GM23248 (cell line): ENCODE measurements at regions not wholly inside any gene's neighbourhood (a gene's known extent, or its start where the extent isn't known, plus 50 kb on each side); places are given as distances from the start of the nearest gene placed in this dataset.

ENCODE experiments used
- DNase-seq: peaks from one replicate; pipeline ENCODE4 v3.0.0-alpha.2; 2015
- H2AFZ ChIP-seq: fragments of 200-600 bp; sonication (generic); 2 replicates; pipeline ENCODE4 v1.6.1; 2016; ENCODE audit warnings: antibody characterized with exemption
- H3F3A ChIP-seq: fragments of 200-600 bp; sonication (generic); 2 replicates; pipeline ENCODE4 v1.6.1; 2016; ENCODE audit warnings: mild to moderate bottlenecking, antibody characterized with exemption, mixed run types; ENCODE audit not compliant: insufficient read depth
- H3K27ac ChIP-seq: fragments of 200-600 bp; sonication (generic); 2 replicates; pipeline ENCODE4 v1.5.1; 2016; ENCODE audit warnings: mild to moderate bottlenecking
- H3K27me3 ChIP-seq: fragments of 200-600 bp; sonication (generic); replicated peaks from 2 replicates; pipeline ENCODE4 v1.6.1; 2016; ENCODE audit warnings: mild to moderate bottlenecking; ENCODE audit not compliant: insufficient read depth
- H3K36me3 ChIP-seq: fragments of 200-600 bp; sonication (generic); 2 replicates; pipeline ENCODE4 v1.6.1; 2016; ENCODE audit warnings: low read depth, mild to moderate bottlenecking
- H3K4me1 ChIP-seq: fragments of 200-600 bp; sonication (generic); 2 replicates; pipeline ENCODE4 v1.6.1; 2016; ENCODE audit warnings: mild to moderate bottlenecking; ENCODE audit not compliant: insufficient read depth
- H3K4me2 ChIP-seq: fragments of 200-600 bp; sonication (generic); one replicate; pipeline ENCODE4 v1.6.1; 2016; ENCODE audit warnings: mild to moderate bottlenecking; ENCODE audit not compliant: unreplicated experiment
- H3K4me3 ChIP-seq: fragments of 200-600 bp; sonication (generic); 2 replicates; pipeline ENCODE4 v1.5.1; 2016; ENCODE audit warnings: mild to moderate bottlenecking
- H3K79me2 ChIP-seq: fragments of 200-600 bp; sonication (generic); 2 replicates; pipeline ENCODE4 v1.6.1; 2016; ENCODE audit warnings: mild to moderate bottlenecking; ENCODE audit not compliant: insufficient read depth
- H3K9ac ChIP-seq: fragments of 200-600 bp; sonication (generic); 2 replicates; pipeline ENCODE4 v1.6.1; 2016; ENCODE audit warnings: mild to moderate bottlenecking
- H3K9me2 ChIP-seq: fragments of 200-600 bp; sonication (generic); 2 replicates; pipeline ENCODE4 v1.6.1; 2016; ENCODE audit warnings: mixed run types, mild to moderate bottlenecking, moderate library complexity; ENCODE audit not compliant: insufficient read depth
- H3K9me3 ChIP-seq: fragments of 200-600 bp; sonication (generic); one replicate; pipeline ENCODE4 v1.6.1; 2017; ENCODE audit warnings: low read depth
- H4K20me1 ChIP-seq: fragments of 200-600 bp; sonication (generic); 2 replicates; pipeline ENCODE4 v1.6.0; 2016; ENCODE audit not compliant: insufficient read depth
- EZH2 ChIP-seq: fragments of 200-600 bp; sonication (generic); IDR thresholded peaks from 2 replicates; pipeline ENCODE4 v1.6.1; 2018; ENCODE audit warnings: antibody characterized with exemption, mild to moderate bottlenecking; ENCODE audit not compliant: insufficient read depth, poor library complexity, severe bottlenecking
- EZH2phosphoT487 ChIP-seq: fragments of 200-600 bp; sonication (generic); IDR thresholded peaks from 2 replicates; pipeline ENCODE4 v1.6.1; 2018; ENCODE audit warnings: antibody characterized with exemption, moderate library complexity, mild to moderate bottlenecking, low read depth; ENCODE audit not compliant: insufficient read depth
- WGBS, 2 experiments: methylation state at CpG; one replicate each; pipeline ENCODE4 v1.1.6; 2015 to 2017; ENCODE audit warnings: low lambda C conversion rate in 2 of 2, low coverage in 1 of 2; ENCODE audit errors: missing lambda C conversion rate in 2 of 2; 5-methylcytosine and 5-hydroxymethylcytosine counted together
- in situ Hi-C: fragments of 300-500 bp; cut with MboI; formaldehyde crosslinking; loops from 2 replicates; pipeline ENCODE4 v1.15.0; 2020

DNA sequence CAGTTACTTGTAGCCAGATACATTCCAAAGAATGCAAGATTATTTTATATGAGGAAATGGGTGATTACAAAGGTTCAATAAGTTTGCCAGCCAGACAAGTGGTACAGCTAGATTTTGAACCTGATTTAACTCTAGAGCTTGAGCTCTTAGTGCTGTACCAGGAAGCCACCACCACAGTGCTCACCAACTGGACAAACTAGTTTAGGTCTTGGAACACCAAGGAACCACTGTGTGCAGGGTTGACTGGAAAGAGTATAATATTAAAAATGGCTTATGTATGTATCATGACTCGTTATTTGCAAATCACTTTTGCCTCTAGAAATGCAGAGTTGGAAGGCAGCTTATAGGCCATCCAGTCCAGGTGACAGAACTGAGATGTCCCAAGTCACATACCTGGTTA, 177.2 kb downstream of the TXNL1 start:
- Histone ChIP-seq H3K9me3 (no peaks in the 10 kb centered on the region), H3F3A (no peaks in the 10 kb centered on the region), H3K27ac (no peak overlapping the region), H4K20me1 (no peaks in the 10 kb centered on the region), H3K36me3 (no peaks in the 10 kb centered on the region), H3K79me2 (no peaks in the 10 kb centered on the region), H3K4me2 (no peak overlapping the region), H3K9me2 (no peaks in the 10 kb centered on the region), H3K27me3 (peaks cover 10% of the 10 kb centered on the region), H2AFZ (no peak overlapping the region), H3K4me1 (no peaks in the 10 kb centered on the region), H3K9ac (no peak overlapping the region), H3K4me3 (no peak overlapping the region)
- WGBS, 2 experiments: 70 to 79% methylated on average over 1 of the region's 1 CpG
- DNase-seq: no peak
- in situ Hi-C loops: no loop called here
- TF ChIP-seq EZH2 (no peak), EZH2phosphoT487 (no peak)

DNA sequence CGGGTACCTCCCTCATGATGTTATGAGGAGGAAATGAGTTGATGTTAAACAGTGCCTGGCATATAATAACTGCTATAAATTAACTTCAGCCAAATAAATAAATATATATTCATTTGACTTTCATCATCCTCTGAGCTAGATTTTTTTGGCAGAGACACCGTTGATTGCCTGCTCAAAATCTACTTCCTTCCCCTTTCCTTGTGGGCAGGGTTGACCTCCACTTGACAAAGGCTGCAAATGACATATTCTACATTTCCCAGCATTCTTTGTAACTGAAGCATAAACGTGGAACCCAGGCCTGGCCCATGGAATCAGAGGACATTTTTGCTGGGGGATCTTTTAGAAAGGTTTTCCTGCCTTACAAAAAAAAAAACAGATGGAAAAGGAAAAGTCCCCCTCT, 177.8 kb downstream of the TXNL1 start:
- DNase-seq: no peak
- WGBS, 2 experiments: 50% methylated on average over 3 of the region's 3 CpGs
- in situ Hi-C loops: no loop called here
- Histone ChIP-seq H3K9me3 (no peaks in the 10 kb centered on the region), H3F3A (no peaks in the 10 kb centered on the region), H3K27ac (no peak overlapping the region), H3K9me2 (no peaks in the 10 kb centered on the region), H3K27me3 (peaks cover 12% of the 10 kb centered on the region), H3K4me2 (no peak overlapping the region), H3K79me2 (no peaks in the 10 kb centered on the region), H3K4me1 (no peaks in the 10 kb centered on the region), H2AFZ (no peak overlapping the region), H3K36me3 (no peaks in the 10 kb centered on the region), H4K20me1 (no peaks in the 10 kb centered on the region), H3K4me3 (no peak overlapping the region), H3K9ac (no peak overlapping the region)
- TF ChIP-seq EZH2phosphoT487: no peak
- TF ChIP-seq EZH2: no peak

DNA sequence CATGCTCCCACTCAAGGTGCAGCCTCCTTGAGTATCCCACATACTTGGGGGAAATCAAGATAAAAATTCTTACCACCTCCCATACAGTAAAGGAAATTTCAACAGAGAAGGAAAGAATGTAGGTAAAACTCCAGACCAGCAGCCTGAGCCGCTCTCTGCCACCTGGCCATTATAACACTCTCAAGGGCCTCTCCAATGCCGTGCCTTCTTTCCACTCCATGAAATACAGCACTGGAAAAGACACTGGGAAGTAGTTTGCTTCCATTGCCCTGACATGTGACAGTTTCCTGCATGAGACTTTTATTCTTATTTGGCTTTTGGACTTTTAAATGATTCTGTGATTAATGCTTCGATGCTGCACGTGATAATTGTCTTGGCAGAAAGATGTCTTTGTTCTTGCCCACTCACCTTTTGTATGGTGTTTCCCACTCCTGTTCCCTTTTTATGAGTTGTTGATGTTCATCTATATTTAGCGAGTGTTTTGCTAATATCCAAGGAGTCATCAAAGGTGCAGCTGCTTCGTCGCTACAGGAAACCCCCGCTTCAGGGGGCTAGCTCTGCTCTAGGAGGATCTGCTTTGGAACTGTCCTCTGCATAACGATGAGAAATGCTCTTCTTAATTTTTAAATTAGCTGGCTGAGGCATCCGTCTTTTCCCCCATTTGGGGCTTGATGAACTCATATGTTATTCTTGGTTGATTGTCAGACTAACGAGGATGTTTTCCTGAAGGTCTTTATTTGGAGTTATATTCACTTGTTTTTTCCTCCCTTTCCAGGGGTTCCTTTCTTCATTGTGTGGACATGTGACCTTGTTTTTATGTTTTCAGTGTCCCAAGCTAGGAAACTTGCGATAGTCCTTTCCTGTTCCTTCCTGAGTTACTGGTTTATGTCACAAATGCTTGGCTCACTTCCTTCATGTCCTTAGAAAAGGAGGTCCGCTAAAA, 179.4 kb downstream of the TXNL1 start:
- DNase-seq: no peak
- TF ChIP-seq EZH2 (no peak), EZH2phosphoT487 (no peak)
- Histone ChIP-seq H4K20me1 (no peaks in the 10 kb centered on the region), H3K9me2 (no peaks in the 10 kb centered on the region), H3K9ac (no peak overlapping the region), H3K36me3 (no peaks in the 10 kb centered on the region), H3F3A (no peaks in the 10 kb centered on the region), H3K79me2 (no peaks in the 10 kb centered on the region), H3K4me3 (no peak overlapping the region), H3K4me2 (no peak overlapping the region), H3K27ac (no peak overlapping the region), H3K27me3 (peaks cover 12% of the 10 kb centered on the region), H2AFZ (no peak overlapping the region), H3K9me3 (no peaks in the 10 kb centered on the region), H3K4me1 (no peaks in the 10 kb centered on the region)
- in situ Hi-C loops: no loop called here
- WGBS, 2 experiments: 68 to 71% methylated on average over 13 of the region's 13 CpGs

DNA sequence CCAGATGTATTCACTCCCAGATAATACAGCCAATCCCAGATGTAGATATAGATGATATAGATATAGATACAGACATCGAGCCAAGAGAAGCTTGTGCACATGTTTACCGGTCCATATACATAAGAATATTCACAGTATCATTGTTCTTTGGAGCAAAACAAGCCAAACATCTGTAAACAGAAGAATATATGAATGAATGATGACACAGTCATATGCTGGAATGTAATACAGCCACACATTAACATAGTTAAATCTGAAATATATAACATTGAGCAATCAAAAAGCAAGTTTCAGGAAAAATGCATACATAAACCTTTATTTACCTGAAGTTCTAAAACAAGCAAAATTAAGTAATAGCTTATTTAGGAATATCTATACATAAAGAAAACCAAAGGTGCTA, 182.5 kb downstream of the TXNL1 start:
- no peak overlapping the region for H3K4me3 ChIP-seq
- no peaks in the 10 kb centered on the region for H3K9me2 ChIP-seq
- H3K27me3 ChIP-seq: peaks cover 12% of the 10 kb centered on the region
- WGBS, 2 experiments: 68 to 71% methylated on average over 2 of the region's 2 CpGs
- no peak for DNase-seq
- no peak overlapping the region for H3K27ac ChIP-seq
- no peak overlapping the region for H3K4me2 ChIP-seq
- no peaks in the 10 kb centered on the region for H3K4me1 ChIP-seq
- no peaks in the 10 kb centered on the region for H4K20me1 ChIP-seq
- H3K9ac ChIP-seq: no peak overlapping the region
- H3K79me2 ChIP-seq: no peaks in the 10 kb centered on the region
- in situ Hi-C loops: no loop called here
- H3F3A ChIP-seq: no peaks in the 10 kb centered on the region
- no peaks in the 10 kb centered on the region for H3K36me3 ChIP-seq
- H3K9me3 ChIP-seq: no peaks in the 10 kb centered on the region
- TF ChIP-seq EZH2phosphoT487 (no peak), EZH2 (no peak)
- no peak overlapping the region for H2AFZ ChIP-seq
